ENCODE measurements at regions not wholly inside any gene's neighbourhood (a gene's known extent, or its start where the extent isn't known, plus 50 kb on each side); places are given as distances from the start of the nearest gene placed in this dataset.

DNA sequence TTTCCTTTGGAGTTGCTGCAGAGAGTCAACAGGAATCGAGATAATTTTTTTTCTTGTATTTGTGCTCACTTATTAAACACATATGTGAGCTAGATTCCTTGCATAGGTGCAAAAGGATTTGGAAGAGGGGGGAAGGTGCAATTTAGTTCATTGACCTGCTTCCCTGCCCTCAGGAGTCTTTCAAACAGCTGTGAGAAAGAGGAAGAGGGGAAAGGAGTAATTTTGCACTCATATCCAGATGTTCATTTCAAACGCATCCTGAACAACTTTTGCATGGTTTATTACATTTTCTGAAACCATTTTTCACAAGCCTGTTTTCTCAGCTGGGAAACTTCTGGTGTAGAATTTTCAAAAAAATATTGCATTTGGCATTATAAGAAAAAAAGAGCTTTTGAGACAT is 795.0 kb downstream of the MAFB start:
- H3K27ac ChIP-seq (ENCODE audit: low read depth, low read length) = no peak overlapping the region
- no peaks in the 10 kb centered on the region for H3K27me3 ChIP-seq (ENCODE audit: low read length)
- TF ChIP-seq, protein P1, sequence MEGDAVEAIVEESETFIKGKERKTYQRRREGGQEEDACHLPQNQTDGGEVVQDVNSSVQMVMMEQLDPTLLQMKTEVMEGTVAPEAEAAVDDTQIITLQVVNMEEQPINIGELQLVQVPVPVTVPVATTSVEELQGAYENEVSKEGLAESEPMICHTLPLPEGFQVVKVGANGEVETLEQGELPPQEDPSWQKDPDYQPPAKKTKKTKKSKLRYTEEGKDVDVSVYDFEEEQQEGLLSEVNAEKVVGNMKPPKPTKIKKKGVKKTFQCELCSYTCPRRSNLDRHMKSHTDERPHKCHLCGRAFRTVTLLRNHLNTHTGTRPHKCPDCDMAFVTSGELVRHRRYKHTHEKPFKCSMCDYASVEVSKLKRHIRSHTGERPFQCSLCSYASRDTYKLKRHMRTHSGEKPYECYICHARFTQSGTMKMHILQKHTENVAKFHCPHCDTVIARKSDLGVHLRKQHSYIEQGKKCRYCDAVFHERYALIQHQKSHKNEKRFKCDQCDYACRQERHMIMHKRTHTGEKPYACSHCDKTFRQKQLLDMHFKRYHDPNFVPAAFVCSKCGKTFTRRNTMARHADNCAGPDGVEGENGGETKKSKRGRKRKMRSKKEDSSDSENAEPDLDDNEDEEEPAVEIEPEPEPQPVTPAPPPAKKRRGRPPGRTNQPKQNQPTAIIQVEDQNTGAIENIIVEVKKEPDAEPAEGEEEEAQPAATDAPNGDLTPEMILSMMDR (IDR thresholded peaks at IDR 0.05; ENCODE audit: insufficient read depth, low read length, poor library complexity, severe bottlenecking) = no peak
- TF ChIP-seq EZH2phosphoT487 (conservative IDR thresholded peaks at IDR 0.05; ENCODE audit: low read length) = no peak
- H3K9me3 ChIP-seq (ENCODE audit: insufficient read depth, low read length) = no peaks in the 10 kb centered on the region
- H3K36me3 ChIP-seq (ENCODE audit: low read length) = no peaks in the 10 kb centered on the region
- H3K79me2 ChIP-seq (ENCODE audit: insufficient read depth, low read length) = no peaks in the 10 kb centered on the region
- H4K20me1 ChIP-seq (ENCODE audit: low read depth, low read length) = no peaks in the 10 kb centered on the region
- no peaks in the 10 kb centered on the region for H3F3A ChIP-seq (ENCODE audit: insufficient read depth)
- no peak overlapping the region for H3K4me2 ChIP-seq (ENCODE audit: low read depth, low read length, poor library complexity, severe bottlenecking)
- no peaks in the 10 kb centered on the region for H3K9me2 ChIP-seq (replicated peaks; ENCODE audit: insufficient read depth, low read length)
- H3K9ac ChIP-seq (ENCODE audit: low read length) = no peak overlapping the region
- no peak overlapping the region for H2AFZ ChIP-seq (ENCODE audit: low read depth, low read length, severe bottlenecking)
- no peak overlapping the region for H3K4me3 ChIP-seq (ENCODE audit: insufficient read depth, low read length, poor library complexity, severe bottlenecking)

DNA sequence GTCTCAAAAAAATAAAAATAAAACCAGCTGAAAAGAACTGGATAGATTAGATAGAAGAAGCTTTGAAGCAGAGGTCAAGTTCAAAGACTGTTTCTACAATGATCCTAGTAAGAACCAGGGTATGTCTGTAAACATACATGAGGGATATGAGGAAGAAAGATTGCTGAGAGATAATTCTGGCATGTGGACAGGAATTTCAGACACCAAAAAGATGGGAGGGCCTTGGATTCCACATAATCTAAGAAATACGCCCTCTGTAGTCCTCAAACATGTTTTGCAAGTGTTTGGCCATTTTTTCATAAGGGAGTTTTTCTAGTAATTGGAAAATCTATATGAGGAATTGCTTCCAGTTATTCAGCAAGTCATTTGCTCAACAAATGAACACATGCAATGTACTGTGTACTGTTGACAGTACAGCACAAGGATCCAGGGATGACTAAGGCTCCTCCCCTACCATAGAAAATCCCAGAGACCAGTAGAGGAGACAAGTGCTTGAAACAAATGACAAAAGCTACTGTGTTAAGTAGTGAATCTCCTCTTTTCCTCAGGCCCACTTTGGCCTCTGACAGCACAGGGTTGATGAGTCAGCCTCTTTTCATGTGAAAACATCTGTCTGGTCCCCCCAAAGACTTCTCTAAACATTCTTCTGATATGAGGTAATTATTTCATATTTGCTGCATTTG is 795.9 kb downstream of the MAFB start:
- TF ChIP-seq, protein P1 (IDR thresholded peaks at IDR 0.05; ENCODE audit: insufficient read depth, low read length, poor library complexity, severe bottlenecking) = no peak
- no peak for TF ChIP-seq EZH2phosphoT487 (conservative IDR thresholded peaks at IDR 0.05; ENCODE audit: low read length)
- Histone ChIP-seq H3K9me3 (ENCODE audit: insufficient read depth, low read length) (no peaks in the 10 kb centered on the region), H3K27ac (ENCODE audit: low read depth, low read length) (no peak overlapping the region), H2AFZ (ENCODE audit: low read depth, low read length, severe bottlenecking) (no peak overlapping the region), H3K9me2 (replicated peaks; ENCODE audit: insufficient read depth, low read length) (no peaks in the 10 kb centered on the region), H3K4me3 (ENCODE audit: insufficient read depth, low read length, poor library complexity, severe bottlenecking) (no peak overlapping the region), H3K79me2 (ENCODE audit: insufficient read depth, low read length) (no peaks in the 10 kb centered on the region), H3F3A (ENCODE audit: insufficient read depth) (no peaks in the 10 kb centered on the region), H3K36me3 (ENCODE audit: low read length) (no peaks in the 10 kb centered on the region), H4K20me1 (ENCODE audit: low read depth, low read length) (no peaks in the 10 kb centered on the region), H3K4me2 (ENCODE audit: low read depth, low read length, poor library complexity, severe bottlenecking) (no peak overlapping the region), H3K9ac (ENCODE audit: low read length) (no peak overlapping the region), H3K27me3 (ENCODE audit: low read length) (no peaks in the 10 kb centered on the region)

DNA sequence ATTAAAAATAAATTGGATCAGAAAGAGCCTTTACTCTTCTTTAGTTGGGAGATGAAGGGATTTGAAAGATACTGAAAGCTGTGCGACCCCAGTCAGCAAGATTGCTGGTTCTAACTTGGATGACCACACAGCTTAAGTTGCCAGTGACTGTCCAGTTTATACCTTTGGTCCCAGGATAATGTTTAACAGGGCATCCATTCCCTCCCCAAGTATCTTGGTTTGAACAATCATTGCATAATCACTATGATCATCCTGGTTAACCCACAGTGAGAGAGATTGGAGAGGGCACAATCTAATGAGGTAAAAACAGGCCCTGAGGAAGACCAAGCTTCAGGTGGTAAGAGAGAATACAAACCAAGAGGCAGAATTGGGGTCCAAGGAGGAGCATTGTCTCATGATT is 798.3 kb downstream of the MAFB start:
- Histone ChIP-seq H3K27ac (ENCODE audit: low read depth, low read length) (no peak overlapping the region), H2AFZ (ENCODE audit: low read depth, low read length, severe bottlenecking) (no peak overlapping the region), H3K4me3 (ENCODE audit: insufficient read depth, low read length, poor library complexity, severe bottlenecking) (no peak overlapping the region), H3K9me2 (replicated peaks; ENCODE audit: insufficient read depth, low read length) (no peaks in the 10 kb centered on the region), H3K36me3 (ENCODE audit: low read length) (no peaks in the 10 kb centered on the region), H3K9me3 (ENCODE audit: insufficient read depth, low read length) (no peaks in the 10 kb centered on the region), H3K79me2 (ENCODE audit: insufficient read depth, low read length) (no peaks in the 10 kb centered on the region), H3K27me3 (ENCODE audit: low read length) (no peaks in the 10 kb centered on the region), H3F3A (ENCODE audit: insufficient read depth) (no peaks in the 10 kb centered on the region), H3K9ac (ENCODE audit: low read length) (no peak overlapping the region), H3K4me2 (ENCODE audit: low read depth, low read length, poor library complexity, severe bottlenecking) (no peak overlapping the region), H4K20me1 (ENCODE audit: low read depth, low read length) (no peaks in the 10 kb centered on the region)
- no peak for TF ChIP-seq EZH2phosphoT487 (conservative IDR thresholded peaks at IDR 0.05; ENCODE audit: low read length)
- TF ChIP-seq, protein P1 (IDR thresholded peaks at IDR 0.05; ENCODE audit: insufficient read depth, low read length, poor library complexity, severe bottlenecking) = no peak

Measured in SU-DHL-6 (cell line).